ENCODE measurements at regions not wholly inside any gene's neighbourhood (a gene's known extent, or its start where the extent isn't known, plus 50 kb on each side); places are given as distances from the start of the nearest gene placed in this dataset.

GRCh38 chr10:28214219-28214618 is 88.6 kb downstream of the MPP7 start:
- no peak overlapping the region for H3K4me3 ChIP-seq (ENCODE audit: low read depth, low read length)
- no peak for DNase-seq (ENCODE audit: low read depth)
- no peak for TF ChIP-seq CTCF (conservative IDR thresholded peaks at IDR 0.05; ENCODE audit: low read depth, low read length)

GRCh38 chr10:28211759-28212158 is 91.1 kb downstream of the MPP7 start:
- DNase-seq (ENCODE audit: low read depth) = no peak
- TF ChIP-seq CTCF (conservative IDR thresholded peaks at IDR 0.05; ENCODE audit: low read depth, low read length) = no peak
- H3K4me3 ChIP-seq (ENCODE audit: low read depth, low read length) = no peak overlapping the region

GRCh38 chr10:28207799-28208198 is 95.1 kb downstream of the MPP7 start:
- H3K4me3 ChIP-seq (ENCODE audit: low read depth, low read length) = no peak overlapping the region
- no peak for DNase-seq (ENCODE audit: low read depth)
- TF ChIP-seq CTCF (conservative IDR thresholded peaks at IDR 0.05; ENCODE audit: low read depth, low read length) = no peak

GRCh38 chr10:28202941-28203352 is 99.9 kb downstream of the MPP7 start:
- DNase-seq (ENCODE audit: low read depth) = no peak
- no peak overlapping the region for H3K4me3 ChIP-seq (ENCODE audit: low read depth, low read length)
- no peak for TF ChIP-seq CTCF (conservative IDR thresholded peaks at IDR 0.05; ENCODE audit: low read depth, low read length)

- no peak for TF ChIP-seq CTCF (conservative IDR thresholded peaks at IDR 0.05; ENCODE audit: low read depth, low read length)
- DNase-seq (ENCODE audit: low read depth) = no peak
Measured at GRCh38 chr10:28201410-28202400, 101.2 kb downstream of the MPP7 start.

GRCh38 chr10:28200775-28201174 is 102.1 kb downstream of the MPP7 start:
- no peak overlapping the region for H3K4me3 ChIP-seq (ENCODE audit: low read depth, low read length)
- no peak for TF ChIP-seq CTCF (conservative IDR thresholded peaks at IDR 0.05; ENCODE audit: low read depth, low read length)
- DNase-seq (ENCODE audit: low read depth) = no peak

More at GRCh38 chr10:28201410-28202400, 101.2 kb downstream of the MPP7 start:
- no peak overlapping the region for H3K4me3 ChIP-seq (ENCODE audit: low read depth, low read length)

GRCh38 chr10:28199941-28200340 is 102.9 kb downstream of the MPP7 start:
- no peak for TF ChIP-seq CTCF (conservative IDR thresholded peaks at IDR 0.05; ENCODE audit: low read depth, low read length)

More at GRCh38 chr10:28199941-28200340, 102.9 kb downstream of the MPP7 start:
- no peak for DNase-seq (ENCODE audit: low read depth)
- no peak overlapping the region for H3K4me3 ChIP-seq (ENCODE audit: low read depth, low read length)

Measured in choroid plexus epithelial cell (primary cell).